CD14-positive monocyte (primary cell): ENCODE measurements at regions not wholly inside any gene's neighbourhood (a gene's known extent, or its start where the extent isn't known, plus 50 kb on each side); places are given as distances from the start of the nearest gene placed in this dataset.

Source experiments
- DNase-seq, 3 donors: peaks; one replicate each; pipeline ENCODE4 v3.0.0-alpha.2; 2011 to 2022
- H2AFZ ChIP-seq: 2 replicates; pipeline ENCODE4 v1.6.0; 2012; ENCODE audit warnings: mild to moderate bottlenecking, low read depth, low read length, inconsistent platforms; ENCODE audit not compliant: insufficient read depth, poor library complexity, severe bottlenecking
- H3K27ac ChIP-seq, 2 donors: 1 replicate in 1 of 2; 2 replicates in 1 of 2; pipeline ENCODE4 v1.5.1; 2012 to 2013; ENCODE audit warnings: low read length in 2 of 2, control low read depth in 1 of 2, inconsistent platforms in 1 of 2, low read depth in 1 of 2, mild to moderate bottlenecking in 1 of 2
- H3K27me3 ChIP-seq, 2 donors: one replicate each; pipeline versions ENCODE4 v1.6.0 to v1.6.1; 2011 to 2013; ENCODE audit warnings: low read length in 2 of 2; ENCODE audit not compliant: control insufficient read depth in 2 of 2, insufficient read depth in 2 of 2
- H3K36me3 ChIP-seq, 2 donors: replicated peaks in 1 of 2; 1 replicate in 1 of 2; 2 replicates in 1 of 2; pipeline versions ENCODE4 v1.5.1 to v1.6.1; 2012 to 2013; ENCODE audit warnings: low read length in 2 of 2, control low read depth in 1 of 2, inconsistent platforms in 1 of 2, mild to moderate bottlenecking in 1 of 2; ENCODE audit not compliant: insufficient read depth in 2 of 2, control insufficient read depth in 1 of 2
- H3K4me1 ChIP-seq, 2 donors: 1 replicate in 1 of 2; 2 replicates in 1 of 2; pipeline versions ENCODE4 v1.5.1 to v1.6.1; 2012 to 2013; ENCODE audit warnings: low read length in 2 of 2, control low read depth in 1 of 2, inconsistent platforms in 1 of 2, mild to moderate bottlenecking in 1 of 2, moderate library complexity in 1 of 2; ENCODE audit not compliant: insufficient read depth in 2 of 2, control insufficient read depth in 1 of 2
- H3K4me2 ChIP-seq: replicated peaks from 2 replicates; pipeline ENCODE3; 2012; ENCODE audit warnings: low read length, moderate library complexity, mild to moderate bottlenecking; ENCODE audit not compliant: poor library complexity, severe bottlenecking; ENCODE audit errors: extremely low read depth
- H3K4me3 ChIP-seq, 3 experiments: fragments of 200-600 bp in 1 of 3; sonication (generic) in 1 of 3; replicated peaks in 1 of 3; 1 replicate in 2 of 3; 2 replicates in 1 of 3; pipeline ENCODE4 v1.5.1; 2011 to 2013; ENCODE audit warnings: low read length in 3 of 3, mild to moderate bottlenecking in 3 of 3, control low read depth in 2 of 3, low read depth in 2 of 3, inconsistent platforms in 1 of 3, moderate library complexity in 1 of 3
- H3K79me2 ChIP-seq: 2 replicates; pipeline ENCODE4 v1.6.0; 2012; ENCODE audit warnings: mild to moderate bottlenecking, control low read depth, inconsistent platforms, low read length, moderate library complexity; ENCODE audit not compliant: insufficient read depth
- H3K9ac ChIP-seq: 2 replicates; pipeline ENCODE4 v1.6.0; 2017; ENCODE audit warnings: low read length, mild to moderate bottlenecking; ENCODE audit not compliant: insufficient read depth, poor library complexity, severe bottlenecking
- H3K9me3 ChIP-seq, 2 donors: replicated peaks in 1 of 2; 1 replicate in 1 of 2; 2 replicates in 1 of 2; pipeline versions ENCODE4 v1.5.1 to v1.6.1; 2012 to 2013; ENCODE audit warnings: low read length in 2 of 2, control low read depth in 1 of 2; ENCODE audit not compliant: control insufficient read depth in 1 of 2, insufficient read depth in 1 of 2
- H4K20me1 ChIP-seq: 2 replicates; pipeline ENCODE4 v1.6.0; 2012; ENCODE audit warnings: mild to moderate bottlenecking, low read length, control low read depth, moderate library complexity; ENCODE audit not compliant: insufficient read depth
- H3K27ac Mint-ChIP-seq, 7 donors: one replicate each; pipeline ENCODE4 v1.8.0; 2020; ENCODE audit warnings: mild to moderate bottlenecking in 7 of 7, mixed read lengths in 7 of 7, moderate library complexity in 6 of 7, inconsistent platforms in 2 of 7
- H3K27me3 Mint-ChIP-seq, 3 donors: one replicate each; pipeline ENCODE4 v1.8.0; 2021 to 2022; ENCODE audit warnings: low read depth in 3 of 3, mild to moderate bottlenecking in 3 of 3, mixed read lengths in 3 of 3, moderate library complexity in 3 of 3, inconsistent platforms in 1 of 3
- H3K36me3 Mint-ChIP-seq, 2 donors: one replicate each; pipeline ENCODE4 v1.8.0; 2020; ENCODE audit warnings: mixed read lengths in 2 of 2, inconsistent platforms in 1 of 2, mild to moderate bottlenecking in 1 of 2
- H3K4me1 Mint-ChIP-seq: one replicate; pipeline ENCODE4 v1.8.0; 2020; ENCODE audit warnings: mild to moderate bottlenecking, mixed read lengths
- H3K4me3 Mint-ChIP-seq, 2 donors: one replicate each; pipeline ENCODE4 v1.8.0; 2020; ENCODE audit warnings: mild to moderate bottlenecking in 2 of 2, mixed read lengths in 2 of 2, moderate library complexity in 1 of 2
- H3K9me3 Mint-ChIP-seq, 7 donors: one replicate each; pipeline ENCODE4 v1.8.0; 2020 to 2022; ENCODE audit warnings: mixed read lengths in 7 of 7, mild to moderate bottlenecking in 6 of 7, moderate library complexity in 6 of 7, inconsistent platforms in 2 of 7
- CTCF ChIP-seq: fragments of 200-600 bp; IDR thresholded peaks from one replicate; pipeline ENCODE4 v1.8.0; 2022; ENCODE audit warnings: antibody characterized with exemption, mild to moderate bottlenecking
- WGBS: methylation state at CpG from one replicate; pipeline ENCODE4 v1.1.5; 2013; ENCODE audit warnings: missing lambda C conversion rate; ENCODE audit not compliant: insufficient coverage; 5-methylcytosine and 5-hydroxymethylcytosine counted together
- intact Hi-C, 2 donors: fragments of 100-400 bp; cut with micrococcal nuclease; formaldehyde crosslinking; loops; one replicate each; pipeline versions ENCODE4 v1.15.0 to v1.15.1; 2023

GRCh38 chr2:105578166-105578565 is 166.5 kb upstream of the NCK2 start:
- no peak for TF ChIP-seq CTCF
- no peaks in the 10 kb centered on the region for H3K27me3 ChIP-seq
- no peak overlapping the region for H3K9ac ChIP-seq
- H2AFZ ChIP-seq = no peak overlapping the region
- no peak overlapping the region for H3K27ac ChIP-seq
- H3K79me2 ChIP-seq = no peaks in the 10 kb centered on the region
- H3K9me3 Mint-ChIP-seq = no peaks in the 10 kb centered on the region
- no peaks in the 10 kb centered on the region for H3K4me1 ChIP-seq
- intact Hi-C loops = no loop called here
- no peak for DNase-seq
- H3K36me3 ChIP-seq = no peaks in the 10 kb centered on the region
- no peak overlapping the region for H3K27ac Mint-ChIP-seq
- H3K4me2 ChIP-seq = no peak overlapping the region
- H4K20me1 ChIP-seq = no peaks in the 10 kb centered on the region
- H3K4me3 Mint-ChIP-seq = no peak overlapping the region
- WGBS = 78% methylated on average over 3 of the region's 4 CpGs
- H3K27me3 Mint-ChIP-seq = peaks cover 2 to 15% (median 11%) of the 10 kb centered on the region in 3 donors
- no peaks in the 10 kb centered on the region for H3K36me3 Mint-ChIP-seq
- H3K4me3 ChIP-seq = no peak overlapping the region
- H3K9me3 ChIP-seq = no peaks in the 10 kb centered on the region
- H3K4me1 Mint-ChIP-seq = peaks cover 2% of the 10 kb centered on the region

- Histone ChIP-seq H3K27ac (no peak overlapping the region), H3K36me3 (no peaks in the 10 kb centered on the region), H2AFZ (no peak overlapping the region), H3K4me1 (no peaks in the 10 kb centered on the region), H3K4me2 (no peak overlapping the region), H3K9me3 (no peaks in the 10 kb centered on the region), H4K20me1 (no peaks in the 10 kb centered on the region), H3K27me3 (peaks cover 0 to 2% of the 10 kb centered on the region in 2 donors), H3K79me2 (no peaks in the 10 kb centered on the region), H3K9ac (no peak overlapping the region), H3K4me3 (no peak overlapping the region)
- Mint-ChIP-seq H3K27ac (no peak overlapping the region), H3K27me3 (peaks cover 2 to 15% (median 11%) of the 10 kb centered on the region in 3 donors), H3K36me3 (no peaks in the 10 kb centered on the region), H3K9me3 (no peaks in the 10 kb centered on the region), H3K4me1 (peaks cover 2% of the 10 kb centered on the region), H3K4me3 (no peak overlapping the region)
- no CpG with 5 or more reads among the region's 4 CpGs for WGBS
- intact Hi-C loops = no loop called here
- no peak for DNase-seq
- TF ChIP-seq CTCF = no peak
These were observed 166.9 kb upstream of the NCK2 start for GRCh38 chr2:105577762-105578161.
